SU-DHL-6 (cell line): ENCODE measurements at regions not wholly inside any gene's neighbourhood (a gene's known extent, or its start where the extent isn't known, plus 50 kb on each side); places are given as distances from the start of the nearest gene placed in this dataset.

Experiments used
- EZH2phosphoT487 ChIP-seq: fragments of 200-600 bp; sonication (generic), shearing (Covaris generic); conservative IDR thresholded peaks from 2 replicates; pipeline ENCODE4 v1.6.1; 2018; ENCODE audit warnings: mild to moderate bottlenecking, antibody characterized with exemption, low read length, moderate library complexity, mixed read lengths
- TF ChIP-seq, protein P1 (sequence below): fragments of 200-600 bp; sonication (generic); IDR thresholded peaks from one replicate; pipeline ENCODE4 v1.5.1; 2017; ENCODE audit warnings: antibody characterized with exemption, mild to moderate bottlenecking, low read length, moderate library complexity; ENCODE audit not compliant: insufficient read depth, poor library complexity, severe bottlenecking

DNA sequence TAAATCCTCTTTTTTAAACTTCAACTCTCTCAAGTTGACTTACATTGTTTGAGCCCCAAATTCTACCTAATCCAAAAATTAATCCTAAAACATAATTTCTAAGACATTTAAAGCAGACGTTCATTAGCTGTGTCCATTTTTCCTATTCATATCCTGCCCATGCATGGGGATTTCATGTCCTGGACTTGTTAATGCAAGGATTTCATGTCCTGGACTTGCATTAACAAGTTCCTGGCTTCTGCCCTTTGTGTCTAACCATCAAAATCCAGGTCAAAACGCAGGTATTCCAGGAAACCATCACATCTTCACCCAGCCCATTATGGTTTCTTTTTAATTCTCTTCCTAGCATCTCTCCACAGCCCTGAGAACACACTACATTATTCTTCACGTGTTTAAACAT, 454.9 kb downstream of the KLF5 start:
- TF ChIP-seq, protein P1, sequence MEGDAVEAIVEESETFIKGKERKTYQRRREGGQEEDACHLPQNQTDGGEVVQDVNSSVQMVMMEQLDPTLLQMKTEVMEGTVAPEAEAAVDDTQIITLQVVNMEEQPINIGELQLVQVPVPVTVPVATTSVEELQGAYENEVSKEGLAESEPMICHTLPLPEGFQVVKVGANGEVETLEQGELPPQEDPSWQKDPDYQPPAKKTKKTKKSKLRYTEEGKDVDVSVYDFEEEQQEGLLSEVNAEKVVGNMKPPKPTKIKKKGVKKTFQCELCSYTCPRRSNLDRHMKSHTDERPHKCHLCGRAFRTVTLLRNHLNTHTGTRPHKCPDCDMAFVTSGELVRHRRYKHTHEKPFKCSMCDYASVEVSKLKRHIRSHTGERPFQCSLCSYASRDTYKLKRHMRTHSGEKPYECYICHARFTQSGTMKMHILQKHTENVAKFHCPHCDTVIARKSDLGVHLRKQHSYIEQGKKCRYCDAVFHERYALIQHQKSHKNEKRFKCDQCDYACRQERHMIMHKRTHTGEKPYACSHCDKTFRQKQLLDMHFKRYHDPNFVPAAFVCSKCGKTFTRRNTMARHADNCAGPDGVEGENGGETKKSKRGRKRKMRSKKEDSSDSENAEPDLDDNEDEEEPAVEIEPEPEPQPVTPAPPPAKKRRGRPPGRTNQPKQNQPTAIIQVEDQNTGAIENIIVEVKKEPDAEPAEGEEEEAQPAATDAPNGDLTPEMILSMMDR, result no peak
- TF ChIP-seq EZH2phosphoT487, result no peak
